HEK293T (cell line): ENCODE measurements at regions not wholly inside any gene's neighbourhood (a gene's known extent, or its start where the extent isn't known, plus 50 kb on each side); places are given as distances from the start of the nearest gene placed in this dataset.

ENCODE experiments used
- ARNT ChIP-seq: fragments of 450-650 bp; IDR thresholded peaks from 2 replicates; pipeline ENCODE4 v1.6.1; 2017; ENCODE audit warnings: mild to moderate bottlenecking
- BHLHE40 ChIP-seq: fragments of 450-650 bp; IDR thresholded peaks from 2 replicates; pipeline ENCODE4 v1.6.1; 2016; ENCODE audit warnings: mild to moderate bottlenecking, moderate library complexity, borderline replicate concordance
- ELF4 ChIP-seq: fragments of 450-650 bp; IDR thresholded peaks from 2 replicates; pipeline ENCODE4 v1.6.1; 2017; ENCODE audit warnings: antibody characterized with exemption
- FOXK2 ChIP-seq: fragments of 450-650 bp; IDR thresholded peaks from 2 replicates; pipeline ENCODE4 v1.6.1; 2016; ENCODE audit warnings: mild to moderate bottlenecking
- FOXM1 ChIP-seq: fragments of 450-650 bp; IDR thresholded peaks from 2 replicates; pipeline ENCODE4 v1.6.1; 2017; ENCODE audit warnings: mild to moderate bottlenecking, borderline replicate concordance
- L3MBTL2 ChIP-seq: fragments of 450-650 bp; conservative IDR thresholded peaks from 2 replicates; pipeline ENCODE4 v1.6.1; 2016; ENCODE audit warnings: mild to moderate bottlenecking
- LEF1 ChIP-seq: fragments of 450-650 bp; IDR thresholded peaks from 2 replicates; pipeline ENCODE4 v1.6.1; 2017; ENCODE audit warnings: mild to moderate bottlenecking, borderline replicate concordance
- NFRKB ChIP-seq: fragments of 450-650 bp; IDR thresholded peaks from 2 replicates; pipeline ENCODE4 v1.6.1; 2016; ENCODE audit warnings: mild to moderate bottlenecking, moderate library complexity
- SP1 ChIP-seq: fragments of 450-650 bp; IDR thresholded peaks from 2 replicates; pipeline ENCODE4 v1.6.1; 2017
- SUZ12 ChIP-seq: fragments of 450-650 bp; IDR thresholded peaks from 2 replicates; pipeline ENCODE4 v1.6.1; 2016; ENCODE audit warnings: mild to moderate bottlenecking
- TARDBP ChIP-seq: fragments of 450-650 bp; IDR thresholded peaks from 2 replicates; pipeline ENCODE4 v1.6.1; 2016
- ZNF384 ChIP-seq: fragments of 450-650 bp; IDR thresholded peaks from 2 replicates; pipeline ENCODE4 v1.6.1; 2016
- TF ChIP-seq, protein P1 (sequence below): fragments of 450-650 bp; IDR thresholded peaks from 2 replicates; pipeline ENCODE4 v1.6.1; 2016

DNA sequence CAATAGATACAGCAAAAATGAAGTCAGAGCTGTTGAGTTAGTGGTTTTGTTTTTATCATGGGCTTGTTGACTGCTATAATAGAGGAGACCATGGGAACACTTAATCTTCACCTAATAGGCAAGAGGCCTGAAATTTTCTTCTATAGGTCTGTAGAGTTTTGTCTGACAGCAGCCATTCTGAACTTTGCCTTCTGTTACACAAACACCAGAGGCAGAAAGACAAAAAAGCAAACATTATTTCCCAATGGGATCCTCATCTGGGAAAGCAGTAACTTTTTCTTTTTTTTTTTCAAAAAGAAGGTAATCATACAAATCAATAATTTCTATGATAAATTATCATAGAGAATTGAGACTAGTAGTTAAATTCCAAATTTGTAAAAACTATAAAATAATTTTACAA lies 494.1 kb downstream of the TOX3 start:
- no peak for TF ChIP-seq ZNF384
- TF ChIP-seq, protein P1, sequence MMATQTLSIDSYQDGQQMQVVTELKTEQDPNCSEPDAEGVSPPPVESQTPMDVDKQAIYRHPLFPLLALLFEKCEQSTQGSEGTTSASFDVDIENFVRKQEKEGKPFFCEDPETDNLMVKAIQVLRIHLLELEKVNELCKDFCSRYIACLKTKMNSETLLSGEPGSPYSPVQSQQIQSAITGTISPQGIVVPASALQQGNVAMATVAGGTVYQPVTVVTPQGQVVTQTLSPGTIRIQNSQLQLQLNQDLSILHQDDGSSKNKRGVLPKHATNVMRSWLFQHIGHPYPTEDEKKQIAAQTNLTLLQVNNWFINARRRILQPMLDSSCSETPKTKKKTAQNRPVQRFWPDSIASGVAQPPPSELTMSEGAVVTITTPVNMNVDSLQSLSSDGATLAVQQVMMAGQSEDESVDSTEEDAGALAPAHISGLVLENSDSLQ, result no peak
- TF ChIP-seq NFRKB, result no peak
- no peak for TF ChIP-seq SP1
- TF ChIP-seq FOXM1, result no peak
- TF ChIP-seq LEF1, result no peak
- TF ChIP-seq ARNT, result no peak
- no peak for TF ChIP-seq BHLHE40
- no peak for TF ChIP-seq SUZ12
- no peak for TF ChIP-seq ELF4
- no peak for TF ChIP-seq FOXK2
- no peak for TF ChIP-seq TARDBP
- no peak for TF ChIP-seq L3MBTL2
